ENCODE measurements at regions not wholly inside any gene's neighbourhood (a gene's known extent, or its start where the extent isn't known, plus 50 kb on each side); places are given as distances from the start of the nearest gene placed in this dataset.

DNA sequence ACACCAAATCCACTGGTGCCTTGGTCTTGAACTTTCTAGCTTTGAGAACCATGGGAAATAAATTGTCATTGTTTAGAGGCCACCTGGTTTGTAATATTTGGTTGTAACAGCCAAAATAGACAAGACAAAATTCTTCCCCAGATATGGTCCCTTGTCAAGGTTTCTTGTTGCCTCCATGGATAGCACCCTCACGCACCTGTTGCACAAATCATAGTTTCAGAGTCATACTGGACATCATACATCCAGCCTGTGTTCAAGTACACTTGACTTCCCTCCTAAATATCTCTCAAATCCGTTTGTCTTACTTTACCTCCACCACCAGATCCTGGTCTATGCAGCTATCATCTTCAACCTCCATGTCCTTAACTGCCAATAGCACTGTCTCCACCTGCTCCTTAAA lies 256.7 kb upstream of the IGFBP3 start:
- TF ChIP-seq POLR2A (IDR thresholded peaks at IDR 0.05; ENCODE audit: low read depth, low read length) (no peak), POLR2AphosphoS5 (IDR thresholded peaks at IDR 0.05; ENCODE audit: low read depth, low read length) (no peak), TAF1 (IDR thresholded peaks at IDR 0.05; ENCODE audit: low read depth, low read length) (no peak), POU2F2 (IDR thresholded peaks at IDR 0.05; ENCODE audit: low read depth, low read length) (no peak)
